PFSK-1 (cell line): ENCODE measurements at regions not wholly inside any gene's neighbourhood (a gene's known extent, or its start where the extent isn't known, plus 50 kb on each side); places are given as distances from the start of the nearest gene placed in this dataset.

Experiments used
- FOXP2 ChIP-seq: optimal IDR thresholded peaks from 2 replicates; pipeline ENCODE3; 2011; ENCODE audit warnings: borderline replicate concordance, control low read depth, inconsistent platforms; ENCODE audit not compliant: insufficient read depth; ENCODE audit errors: extremely low read length, extremely low read depth
- SIN3A ChIP-seq: IDR thresholded peaks from 2 replicates; pipeline ENCODE4 v1.6.1; 2012; ENCODE audit warnings: mild to moderate bottlenecking, low read length, moderate library complexity, borderline replicate concordance; ENCODE audit not compliant: insufficient read depth

GRCh38 chr18:42473611-42474010, 518.6 kb downstream of the PIK3C3 start:
- TF ChIP-seq SIN3A (no peak), FOXP2 (no peak)
